Head of caudate nucleus (tissue), 42 donors: ENCODE measurements at regions not wholly inside any gene's neighbourhood (a gene's known extent, or its start where the extent isn't known, plus 50 kb on each side); places are given as distances from the start of the nearest gene placed in this dataset.

Experiments used
- DNase-seq, 42 donors: peaks; one replicate each; pipeline versions ENCODE4 v3.0.0 to v3.0.0-alpha.2; 2020 to 2021; ENCODE audit warnings: mixed read lengths in 7 of 42
- intact Hi-C: fragments of 100-400 bp; cut with DNase I; formaldehyde crosslinking; loops from one replicate; pipeline ENCODE4 v1.15.0; 2022

GRCh38 chr4:184533908-184534307 lies 59.6 kb upstream of the IRF2 start:
- intact Hi-C loops, result loop anchor here (10.0 kb wide), 1 partner anchor 149 kb away; no protein-coding TSS in a partner anchor
- no peak for DNase-seq

GRCh38 chr4:184531008-184531407 lies 56.7 kb upstream of the IRF2 start:
- DNase-seq, result no peak
- intact Hi-C loops, result loop anchor here (10.0 kb wide), 1 partner anchor 146 kb away; no protein-coding TSS in a partner anchor

GRCh38 chr4:184529283-184529682 lies 54.9 kb upstream of the IRF2 start:
- intact Hi-C loops, result no loop called here
- peak in 6 of 42 donors; percentile 21 to 54 (median 28) for DNase-seq

DNA sequence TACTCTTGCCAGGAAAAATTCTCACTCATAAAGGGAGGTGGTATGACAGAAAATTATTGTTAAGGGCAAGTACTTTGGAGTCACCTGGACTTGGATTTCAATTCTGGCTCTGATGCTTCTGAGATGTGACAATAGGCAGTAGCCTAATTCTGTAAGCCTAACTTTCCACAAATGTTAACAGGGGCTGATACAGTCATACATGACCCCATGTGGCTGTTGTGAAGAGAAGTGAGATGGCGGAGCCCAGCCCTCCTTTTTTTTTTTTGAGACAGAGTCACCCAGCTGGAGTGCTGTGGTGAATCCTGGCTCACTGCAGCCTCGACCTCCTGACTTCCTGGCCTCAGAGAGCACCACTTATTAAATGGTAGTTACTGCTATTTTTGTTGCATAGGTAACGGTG lies 54.4 kb upstream of the IRF2 start:
- DNase-seq, result no peak
- intact Hi-C loops, result no loop called here

GRCh38 chr4:184528051-184528450 lies 53.7 kb upstream of the IRF2 start:
- no peak for DNase-seq
- intact Hi-C loops, result no loop called here

- intact Hi-C loops, result no loop called here
Observed at GRCh38 chr4:184526228-184526627, 51.9 kb upstream of the IRF2 start.

More at GRCh38 chr4:184526228-184526627, 51.9 kb upstream of the IRF2 start:
- no peak for DNase-seq
